ENCODE measurements at regions not wholly inside any gene's neighbourhood (a gene's known extent, or its start where the extent isn't known, plus 50 kb on each side); places are given as distances from the start of the nearest gene placed in this dataset.

DNA sequence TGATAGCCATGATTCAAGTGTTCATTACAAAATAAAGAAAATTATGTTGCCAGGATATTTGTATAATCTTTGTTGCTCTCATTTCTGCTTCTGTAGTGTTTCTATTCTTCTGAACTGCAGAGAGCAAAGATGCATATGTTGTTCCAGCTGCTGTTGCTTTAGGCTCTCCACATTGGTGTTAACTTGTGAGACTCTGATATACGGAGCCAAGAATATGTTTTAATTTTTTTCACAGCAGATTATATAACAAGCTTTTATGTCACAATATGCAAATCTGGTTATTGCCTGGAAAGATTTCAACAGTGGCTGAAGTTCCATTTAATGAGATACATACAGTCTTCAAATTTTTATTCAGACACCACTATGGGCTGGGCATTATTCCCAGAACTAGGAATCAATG, 655.0 kb downstream of the GRXCR1 start:
- TF ChIP-seq ZNF274 (IDR thresholded peaks at IDR 0.05; ENCODE audit: low read depth, low read length) (no peak), SUZ12 (IDR thresholded peaks at IDR 0.05; ENCODE audit: extremely low read depth, insufficient read depth, insufficient read length) (no peak)
